HT-29 (cell line): ENCODE measurements at regions not wholly inside any gene's neighbourhood (a gene's known extent, or its start where the extent isn't known, plus 50 kb on each side); places are given as distances from the start of the nearest gene placed in this dataset.

ENCODE experiments used
- DNase-seq: peaks from one replicate; pipeline ENCODE4 v3.0.0-alpha.2; 2015; ENCODE audit warnings: low spot score

- DNase-seq: no peak
These were observed 187.1 kb downstream of the ID4 start for GRCh38 chr6:20024316-20024673.

GRCh38 chr6:20024978-20025377 is 187.3 kb downstream of the MBOAT1 start:
- DNase-seq: no peak

- no peak for DNase-seq
These were observed 186.6 kb downstream of the MBOAT1 start for GRCh38 chr6:20025681-20026080.

DNA sequence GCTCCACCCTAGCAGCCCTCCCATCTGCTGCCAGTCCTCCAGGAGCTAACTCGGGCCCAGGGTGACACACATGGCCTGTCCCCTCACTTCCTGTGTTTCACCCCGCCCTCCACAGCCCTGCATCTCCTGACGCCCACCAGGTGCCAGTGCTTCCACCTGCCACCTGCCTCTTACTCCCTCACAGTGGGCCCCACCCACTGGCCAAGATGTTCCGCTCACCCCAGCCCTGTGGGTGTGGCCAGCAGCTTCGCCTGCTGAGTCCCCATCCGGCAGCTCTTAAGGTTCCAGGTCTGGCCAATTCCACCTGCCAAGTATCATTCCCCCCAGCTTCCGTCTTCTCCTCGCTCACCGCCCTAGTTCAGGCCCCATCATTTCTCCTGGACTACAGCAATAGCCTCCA is 184.1 kb downstream of the MBOAT1 start:
- DNase-seq: peak; percentile 32

- DNase-seq: no peak
These were observed 183.7 kb downstream of the MBOAT1 start for GRCh38 chr6:20028562-20028961.

DNA sequence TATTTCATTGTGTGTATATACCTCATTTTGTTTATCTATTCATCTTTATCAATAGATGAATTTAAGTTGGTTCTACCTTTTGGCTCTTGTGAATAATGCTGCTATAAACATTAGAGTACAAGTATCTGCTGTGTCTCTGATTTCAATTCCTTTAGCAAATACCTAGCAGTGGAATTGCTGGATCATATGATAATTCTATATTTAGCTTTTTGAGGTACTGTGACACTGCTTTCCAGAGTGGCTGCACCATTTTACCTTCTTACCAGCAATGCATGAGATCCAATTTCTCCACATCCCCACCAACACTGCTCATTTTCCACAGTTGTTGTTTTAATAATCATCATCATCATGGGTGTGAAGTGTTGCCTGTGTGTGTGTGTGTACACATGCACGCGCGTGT is 182.3 kb downstream of the MBOAT1 start:
- no peak for DNase-seq

- DNase-seq: no peak
These were observed 180.9 kb downstream of the MBOAT1 start for GRCh38 chr6:20031342-20031741.

DNA sequence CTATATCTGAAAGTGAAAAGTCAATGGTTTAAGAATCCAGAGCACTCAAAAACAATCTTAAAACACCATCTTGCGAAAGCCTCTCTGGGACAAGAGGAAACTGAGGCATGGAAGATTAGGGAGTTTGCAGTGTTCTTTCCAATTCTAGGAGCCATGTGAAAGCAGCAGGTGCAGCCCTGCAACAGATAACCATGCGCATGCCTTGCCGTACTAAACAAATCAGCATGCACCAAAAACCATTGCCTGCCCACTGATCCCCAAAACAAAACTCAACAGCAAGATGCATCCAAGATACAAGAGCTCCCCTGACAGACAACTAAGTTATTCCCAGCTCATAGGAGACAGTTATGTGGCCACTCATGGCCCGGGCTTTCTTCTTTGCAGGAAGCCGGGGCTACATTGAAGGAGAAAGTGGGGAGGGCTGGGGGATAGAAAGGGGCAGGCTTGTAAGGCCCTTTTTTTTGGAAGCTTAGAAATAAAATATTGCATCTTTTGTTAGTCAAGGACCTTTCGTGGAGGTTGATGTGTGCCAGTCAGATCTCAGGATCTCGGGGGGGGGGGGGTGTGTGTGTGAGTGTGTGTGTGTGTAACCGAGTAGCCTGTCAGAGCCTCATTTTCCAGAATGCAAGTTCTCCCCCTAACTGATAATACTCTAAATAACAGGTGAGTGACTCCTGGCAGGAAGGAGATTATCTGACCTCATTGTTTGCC is 178.4 kb downstream of the MBOAT1 start:
- DNase-seq: no peak

DNA sequence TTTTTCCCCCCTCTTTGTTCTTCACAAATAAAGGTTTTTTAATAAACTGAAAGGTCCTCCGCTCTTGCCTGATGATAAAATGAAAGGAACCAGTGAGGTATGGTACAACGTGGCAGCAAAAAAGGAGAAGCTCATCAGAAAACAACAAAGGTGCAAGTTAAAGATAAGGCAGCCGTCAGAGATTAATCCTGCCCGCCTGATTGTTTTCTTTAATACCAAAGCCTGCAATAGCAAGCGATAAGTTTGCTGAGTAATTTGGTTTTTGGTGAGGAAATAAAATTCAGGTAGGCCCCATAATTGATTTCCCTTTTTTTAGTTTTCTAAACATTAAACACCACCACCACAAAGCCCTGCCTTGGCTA is 177.9 kb downstream of the MBOAT1 start:
- DNase-seq: no peak

DNA sequence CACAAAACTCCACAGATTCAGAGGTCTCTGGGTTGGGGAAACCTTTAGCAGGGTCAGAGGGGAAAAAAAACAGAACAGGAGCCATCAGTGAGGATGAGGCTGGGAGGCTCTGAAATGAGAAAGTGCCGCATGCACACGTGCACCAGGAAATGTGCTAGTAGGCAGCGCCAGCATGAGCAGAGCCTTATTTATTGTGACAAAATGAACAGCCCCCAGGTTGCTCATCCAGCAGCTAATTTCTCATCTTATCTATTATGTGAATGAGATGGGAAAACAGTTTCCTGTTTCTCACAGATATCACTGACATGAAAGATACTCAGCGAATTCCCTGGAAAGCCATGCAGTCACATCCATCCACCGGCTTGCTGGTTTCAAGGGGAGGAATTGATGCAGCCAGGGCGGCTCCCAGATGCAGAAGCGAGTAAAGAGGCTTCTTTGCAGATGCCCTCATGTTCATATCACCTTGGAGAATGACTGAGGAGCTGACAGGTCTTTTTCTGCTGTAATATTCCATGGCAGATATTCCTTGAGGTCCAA is 176.1 kb downstream of the MBOAT1 start:
- DNase-seq: no peak

- no peak for DNase-seq
These were observed 173.7 kb downstream of the MBOAT1 start for GRCh38 chr6:20038410-20039204.

DNA sequence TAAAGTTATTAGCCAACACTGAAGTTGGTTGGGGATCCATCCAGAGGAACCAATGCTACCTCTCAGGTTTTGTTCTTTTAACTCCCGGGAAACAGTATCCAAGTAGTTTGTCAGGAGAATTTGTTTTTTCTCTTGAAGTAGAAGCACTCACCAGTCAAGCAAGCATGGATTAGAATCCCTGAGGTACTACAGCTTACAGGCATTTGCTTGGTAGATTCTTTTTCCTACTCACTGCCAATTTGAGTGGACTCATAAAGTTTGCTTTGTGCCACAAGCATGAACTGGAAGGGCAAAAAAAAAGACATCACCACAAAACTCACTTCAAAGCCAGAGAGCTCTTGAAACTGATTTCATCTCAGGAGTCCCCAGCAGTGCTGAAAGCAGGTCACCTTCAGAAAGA is 167.4 kb downstream of the MBOAT1 start:
- DNase-seq: no peak
